ENCODE measurements at regions not wholly inside any gene's neighbourhood (a gene's known extent, or its start where the extent isn't known, plus 50 kb on each side); places are given as distances from the start of the nearest gene placed in this dataset.

- intact Hi-C loops (cut with micrococcal nuclease) = no loop called here
- Mint-ChIP-seq H3K4me3 (no peak overlapping the region), H3K27me3 (peaks cover 5% of the 10 kb centered on the region), H3K36me3 (ENCODE audit: low read depth) (no peaks in the 10 kb centered on the region), H3K27ac (no peak overlapping the region), H3K4me1 (ENCODE audit: low read depth) (no peaks in the 10 kb centered on the region), H3K9me3 (no peaks in the 10 kb centered on the region)
These were observed 319.7 kb downstream of the MATN1 start for GRCh38 chr1:30403726-30404125.

- no peaks in the 10 kb centered on the region for H3K36me3 Mint-ChIP-seq (ENCODE audit: low read depth)
- no peak overlapping the region for H3K4me3 Mint-ChIP-seq
- peaks cover 5% of the 10 kb centered on the region for H3K27me3 Mint-ChIP-seq
- intact Hi-C loops (cut with micrococcal nuclease) = no loop called here
- no peak overlapping the region for H3K27ac Mint-ChIP-seq
- no peaks in the 10 kb centered on the region for H3K4me1 Mint-ChIP-seq (ENCODE audit: low read depth)
- H3K9me3 Mint-ChIP-seq = no peaks in the 10 kb centered on the region
These were observed 320.2 kb downstream of the MATN1 start for GRCh38 chr1:30403061-30403645.

GRCh38 chr1:30402031-30402430, 321.4 kb downstream of the MATN1 start:
- Mint-ChIP-seq H3K9me3 (no peaks in the 10 kb centered on the region), H3K4me1 (ENCODE audit: low read depth) (no peaks in the 10 kb centered on the region), H3K27ac (no peak overlapping the region)

GRCh38 chr1:30400507-30400906, 322.9 kb downstream of the MATN1 start:
- peaks cover 2% of the 10 kb centered on the region for H3K27me3 Mint-ChIP-seq
- intact Hi-C loops (cut with micrococcal nuclease) = no loop called here

More at GRCh38 chr1:30402031-30402430, 321.4 kb downstream of the MATN1 start:
- H3K4me3 Mint-ChIP-seq = no peak overlapping the region
- H3K36me3 Mint-ChIP-seq (ENCODE audit: low read depth) = no peaks in the 10 kb centered on the region
- intact Hi-C loops (cut with micrococcal nuclease) = no loop called here
- peaks cover 5% of the 10 kb centered on the region for H3K27me3 Mint-ChIP-seq

GRCh38 chr1:30399026-30399425, 324.4 kb downstream of the MATN1 start:
- Mint-ChIP-seq H3K36me3 (ENCODE audit: low read depth) (no peaks in the 10 kb centered on the region), H3K27ac (no peak overlapping the region), H3K9me3 (no peaks in the 10 kb centered on the region), H3K4me1 (ENCODE audit: low read depth) (no peaks in the 10 kb centered on the region), H3K27me3 (peaks cover 3% of the 10 kb centered on the region), H3K4me3 (no peak overlapping the region)
- intact Hi-C loops (cut with micrococcal nuclease) = no loop called here

More at GRCh38 chr1:30400507-30400906, 322.9 kb downstream of the MATN1 start:
- H3K36me3 Mint-ChIP-seq (ENCODE audit: low read depth) = no peaks in the 10 kb centered on the region
- no peak overlapping the region for H3K27ac Mint-ChIP-seq
- no peak overlapping the region for H3K4me3 Mint-ChIP-seq
- no peaks in the 10 kb centered on the region for H3K4me1 Mint-ChIP-seq (ENCODE audit: low read depth)
- H3K9me3 Mint-ChIP-seq = no peaks in the 10 kb centered on the region

- H3K27me3 Mint-ChIP-seq = peaks cover 6% of the 10 kb centered on the region
- H3K36me3 Mint-ChIP-seq (ENCODE audit: low read depth) = no peaks in the 10 kb centered on the region
- intact Hi-C loops (cut with micrococcal nuclease) = no loop called here
- no peaks in the 10 kb centered on the region for H3K4me1 Mint-ChIP-seq (ENCODE audit: low read depth)
- H3K27ac Mint-ChIP-seq = no peak overlapping the region
- H3K9me3 Mint-ChIP-seq = no peaks in the 10 kb centered on the region
- H3K4me3 Mint-ChIP-seq = no peak overlapping the region
These were observed 325.8 kb downstream of the MATN1 start for GRCh38 chr1:30397576-30397975.

GRCh38 chr1:30395631-30396030, 327.8 kb downstream of the MATN1 start:
- intact Hi-C loops (cut with micrococcal nuclease) = no loop called here
- H3K4me1 Mint-ChIP-seq (ENCODE audit: low read depth) = peaks cover 10% of the 10 kb centered on the region
- no peak overlapping the region for H3K4me3 Mint-ChIP-seq
- no peak overlapping the region for H3K27ac Mint-ChIP-seq
- peaks cover 4% of the 10 kb centered on the region for H3K27me3 Mint-ChIP-seq
- H3K36me3 Mint-ChIP-seq (ENCODE audit: low read depth) = no peaks in the 10 kb centered on the region
- H3K9me3 Mint-ChIP-seq = no peaks in the 10 kb centered on the region

- intact Hi-C loops (cut with micrococcal nuclease) = loop anchor here (10.0 kb wide), 1 partner anchor 594 kb away; no protein-coding TSS in a partner anchor
- Mint-ChIP-seq H3K4me3 (no peak overlapping the region), H3K27me3 (peaks cover 3% of the 10 kb centered on the region), H3K27ac (no peak overlapping the region), H3K9me3 (no peaks in the 10 kb centered on the region), H3K4me1 (ENCODE audit: low read depth) (peaks cover 10% of the 10 kb centered on the region), H3K36me3 (ENCODE audit: low read depth) (no peaks in the 10 kb centered on the region)
These were observed 335.0 kb downstream of the MATN1 start for GRCh38 chr1:30388386-30388785.

GRCh38 chr1:30386156-30386926, 337.0 kb downstream of the MATN1 start:
- Mint-ChIP-seq H3K9me3 (no peaks in the 10 kb centered on the region), H3K27ac (no peak overlapping the region), H3K27me3 (peaks cover 5% of the 10 kb centered on the region), H3K36me3 (ENCODE audit: low read depth) (no peaks in the 10 kb centered on the region), H3K4me3 (no peak overlapping the region), H3K4me1 (ENCODE audit: low read depth) (peaks cover 5% of the 10 kb centered on the region)
- intact Hi-C loops (cut with micrococcal nuclease) = loop anchor here (10.0 kb wide), 1 partner anchor 592 kb away; no protein-coding TSS in a partner anchor

GRCh38 chr1:30385246-30385995, 338.0 kb downstream of the MATN1 start:
- no peaks in the 10 kb centered on the region for H3K36me3 Mint-ChIP-seq (ENCODE audit: low read depth)
- H3K4me1 Mint-ChIP-seq (ENCODE audit: low read depth) = peaks cover 2% of the 10 kb centered on the region
- intact Hi-C loops (cut with micrococcal nuclease) = loop anchor here (10.0 kb wide), 1 partner anchor 591 kb away; no protein-coding TSS in a partner anchor
- H3K27me3 Mint-ChIP-seq = peaks cover 7% of the 10 kb centered on the region
- H3K9me3 Mint-ChIP-seq = no peaks in the 10 kb centered on the region
- H3K4me3 Mint-ChIP-seq = no peak overlapping the region
- H3K27ac Mint-ChIP-seq = no peak overlapping the region

- H3K36me3 Mint-ChIP-seq (ENCODE audit: low read depth) = no peaks in the 10 kb centered on the region
- H3K4me1 Mint-ChIP-seq (ENCODE audit: low read depth) = peaks cover 9% of the 10 kb centered on the region
- H3K27ac Mint-ChIP-seq = no peak overlapping the region
- intact Hi-C loops (cut with micrococcal nuclease) = loop anchor here (5.0 to 10.0 kb wide), 2 partner anchors 590 to 1147 kb away; partner anchors contain the start of gene PTPRU
- H3K9me3 Mint-ChIP-seq = no peaks in the 10 kb centered on the region
- H3K27me3 Mint-ChIP-seq = peaks cover 7% of the 10 kb centered on the region
- no peak overlapping the region for H3K4me3 Mint-ChIP-seq
These were observed 338.8 kb downstream of the MATN1 start for GRCh38 chr1:30384286-30385245.

- Mint-ChIP-seq H3K27ac (no peak overlapping the region), H3K9me3 (no peaks in the 10 kb centered on the region), H3K36me3 (ENCODE audit: low read depth) (no peaks in the 10 kb centered on the region), H3K4me3 (no peak overlapping the region), H3K27me3 (peaks cover 8% of the 10 kb centered on the region), H3K4me1 (ENCODE audit: low read depth) (peaks cover 9% of the 10 kb centered on the region)
- intact Hi-C loops (cut with micrococcal nuclease) = loop anchor here (5.0 to 10.0 kb wide), 2 partner anchors 588 to 1146 kb away; partner anchors contain the start of gene PTPRU
These were observed 340.1 kb downstream of the MATN1 start for GRCh38 chr1:30383221-30383711.

GRCh38 chr1:30382496-30382895, 340.9 kb downstream of the MATN1 start:
- H3K4me1 Mint-ChIP-seq (ENCODE audit: low read depth) = peaks cover 9% of the 10 kb centered on the region
- H3K4me3 Mint-ChIP-seq = no peak overlapping the region
- no peaks in the 10 kb centered on the region for H3K36me3 Mint-ChIP-seq (ENCODE audit: low read depth)
- peaks cover 9% of the 10 kb centered on the region for H3K27me3 Mint-ChIP-seq
- no peaks in the 10 kb centered on the region for H3K9me3 Mint-ChIP-seq
- no peak overlapping the region for H3K27ac Mint-ChIP-seq
- intact Hi-C loops (cut with micrococcal nuclease) = loop anchor here (5.0 to 10.0 kb wide), 2 partner anchors 588 to 1145 kb away; partner anchors contain the start of gene PTPRU

Measured in dendritic cell treated with granulocyte-macrophage colony-stimulating factor and Interleukin-4, amounts not matched to agents 40 ng/mL and 50 ng/mL, for 4 days (primary cell).